ENCODE measurements at regions not wholly inside any gene's neighbourhood (a gene's known extent, or its start where the extent isn't known, plus 50 kb on each side); places are given as distances from the start of the nearest gene placed in this dataset.

DNA sequence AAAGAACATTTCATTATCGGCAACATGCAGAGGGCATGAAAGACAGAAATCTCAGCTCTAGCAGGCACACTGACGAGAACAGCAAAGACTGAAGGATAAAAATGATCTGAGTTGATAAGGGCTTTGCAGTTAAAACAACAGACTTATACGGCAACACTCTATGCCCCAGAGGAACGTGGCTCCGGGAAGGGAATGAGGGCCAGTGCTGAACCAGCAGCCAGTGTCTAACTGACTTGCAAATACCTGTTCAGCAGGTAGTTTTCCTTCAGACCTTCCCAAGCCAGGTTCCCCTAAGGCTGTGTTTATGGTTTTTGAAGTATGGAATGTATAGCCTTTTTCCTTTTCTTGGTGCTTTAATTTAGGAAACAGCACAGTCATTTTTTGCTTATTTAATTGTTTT, 121.3 kb upstream of the CDH18 start:
- H3K27me3 ChIP-seq, result no peaks in the 10 kb centered on the region
- no peaks in the 10 kb centered on the region for H3K4me1 ChIP-seq
- no peak for DNase-seq
- no peak overlapping the region for H3K27ac ChIP-seq
- H3K36me3 ChIP-seq, result no peaks in the 10 kb centered on the region
- no peak overlapping the region for H3K4me3 ChIP-seq
- H3K9me3 ChIP-seq (replicated peaks), result no peaks in the 10 kb centered on the region

DNA sequence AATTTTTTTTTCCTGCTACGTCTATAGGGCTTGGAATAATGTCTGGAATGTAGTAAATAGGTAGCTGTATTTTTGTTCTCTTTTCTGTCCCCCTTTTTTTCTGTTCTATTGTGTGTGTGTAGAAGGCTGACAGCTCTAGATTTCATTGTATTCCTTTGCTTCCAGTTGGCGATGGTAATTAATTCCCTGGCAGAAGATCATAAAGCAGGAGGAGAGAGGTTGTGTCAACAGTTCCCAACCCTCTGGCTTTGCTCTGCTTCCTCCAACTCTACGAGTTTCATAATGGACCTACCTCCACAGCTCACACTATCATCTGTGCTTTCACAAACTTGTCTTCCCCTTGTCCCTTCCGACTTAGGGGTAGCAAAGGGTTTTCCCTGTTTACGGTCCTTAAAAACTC, 117.9 kb upstream of the CDH18 start:
- H3K9me3 ChIP-seq (replicated peaks), result no peaks in the 10 kb centered on the region
- H3K36me3 ChIP-seq, result no peaks in the 10 kb centered on the region
- DNase-seq, result no peak
- no peak overlapping the region for H3K27ac ChIP-seq
- no peaks in the 10 kb centered on the region for H3K27me3 ChIP-seq
- H3K4me3 ChIP-seq, result no peak overlapping the region
- H3K4me1 ChIP-seq, result no peaks in the 10 kb centered on the region

DNA sequence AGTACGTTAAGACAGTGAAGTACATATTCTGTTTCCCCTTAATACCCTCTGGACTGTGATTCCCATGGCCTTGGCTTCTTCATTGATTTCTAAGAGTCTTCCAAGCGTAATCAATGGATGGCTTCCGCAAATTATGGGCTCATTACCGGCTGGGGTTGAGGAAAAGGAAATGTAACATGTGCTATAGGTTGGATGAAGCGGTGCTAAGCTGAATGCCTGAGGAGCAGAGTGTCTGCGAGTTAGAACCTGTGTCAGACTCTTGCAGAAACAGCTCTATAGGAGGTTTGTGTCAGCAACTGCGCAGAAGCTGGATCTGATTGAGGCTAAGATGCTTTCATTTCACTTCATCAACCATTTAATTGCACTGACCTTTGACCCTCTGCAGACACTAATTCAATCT, 114.3 kb upstream of the CDH18 start:
- no peak for DNase-seq
- Histone ChIP-seq H3K36me3 (no peaks in the 10 kb centered on the region), H3K9me3 (replicated peaks) (no peaks in the 10 kb centered on the region), H3K4me1 (no peaks in the 10 kb centered on the region), H3K4me3 (no peak overlapping the region), H3K27me3 (no peaks in the 10 kb centered on the region), H3K27ac (no peak overlapping the region)

DNA sequence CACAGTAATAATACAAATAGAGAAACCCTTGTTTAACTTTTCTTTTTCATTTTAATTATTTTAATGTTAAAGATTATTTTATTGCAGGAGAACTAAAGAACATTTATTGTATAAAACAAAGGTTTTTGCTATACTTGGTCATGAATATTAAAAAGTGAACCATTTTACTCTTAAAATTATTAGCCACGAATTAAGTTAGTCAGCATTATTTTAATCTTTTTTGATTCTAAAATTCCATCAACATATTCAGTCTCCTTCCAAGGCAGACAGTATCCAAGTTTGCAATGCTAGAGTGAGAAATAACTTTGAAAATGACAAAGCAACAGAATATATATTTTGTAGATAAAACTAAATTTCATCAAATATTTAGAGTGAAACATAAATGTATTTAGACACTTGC, 110.7 kb upstream of the CDH18 start:
- H3K36me3 ChIP-seq, result no peaks in the 10 kb centered on the region
- H3K9me3 ChIP-seq (replicated peaks), result no peaks in the 10 kb centered on the region
- H3K4me3 ChIP-seq, result no peak overlapping the region
- no peaks in the 10 kb centered on the region for H3K4me1 ChIP-seq
- no peaks in the 10 kb centered on the region for H3K27me3 ChIP-seq
- no peak for DNase-seq
- no peak overlapping the region for H3K27ac ChIP-seq

DNA sequence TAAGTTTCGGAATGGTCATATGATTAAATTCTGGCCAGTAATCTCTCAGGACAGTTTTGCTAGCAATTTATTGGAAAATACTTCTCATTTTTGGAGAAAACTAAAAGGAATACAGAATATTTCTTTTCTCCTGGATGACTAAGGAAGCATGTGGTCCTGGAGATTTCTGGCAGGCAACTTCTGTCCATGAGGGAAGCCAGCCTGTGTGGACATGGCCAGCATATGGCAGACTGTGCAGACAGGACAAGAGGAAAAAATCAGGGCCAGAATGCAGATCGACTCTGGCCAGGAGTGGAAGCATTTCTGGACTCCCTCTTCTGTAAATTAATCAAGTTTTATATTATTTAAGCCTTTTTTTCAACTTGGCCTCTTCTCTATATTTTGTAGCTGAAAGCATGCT, 100.4 kb upstream of the CDH18 start:
- no peak for DNase-seq
- no peaks in the 10 kb centered on the region for H3K9me3 ChIP-seq (replicated peaks)
- H3K4me3 ChIP-seq, result no peak overlapping the region
- H3K4me1 ChIP-seq, result no peaks in the 10 kb centered on the region
- no peaks in the 10 kb centered on the region for H3K27me3 ChIP-seq
- no peak overlapping the region for H3K27ac ChIP-seq
- H3K36me3 ChIP-seq, result no peaks in the 10 kb centered on the region

- DNase-seq, result no peak
- no peak overlapping the region for H3K27ac ChIP-seq
- H3K4me1 ChIP-seq, result no peaks in the 10 kb centered on the region
- H3K27me3 ChIP-seq, result no peaks in the 10 kb centered on the region
- H3K4me3 ChIP-seq, result no peak overlapping the region
- no peaks in the 10 kb centered on the region for H3K36me3 ChIP-seq
- H3K9me3 ChIP-seq (replicated peaks), result no peaks in the 10 kb centered on the region
Measured at GRCh38 chr5:20087299-20087698, 99.3 kb upstream of the CDH18 start.

DNA sequence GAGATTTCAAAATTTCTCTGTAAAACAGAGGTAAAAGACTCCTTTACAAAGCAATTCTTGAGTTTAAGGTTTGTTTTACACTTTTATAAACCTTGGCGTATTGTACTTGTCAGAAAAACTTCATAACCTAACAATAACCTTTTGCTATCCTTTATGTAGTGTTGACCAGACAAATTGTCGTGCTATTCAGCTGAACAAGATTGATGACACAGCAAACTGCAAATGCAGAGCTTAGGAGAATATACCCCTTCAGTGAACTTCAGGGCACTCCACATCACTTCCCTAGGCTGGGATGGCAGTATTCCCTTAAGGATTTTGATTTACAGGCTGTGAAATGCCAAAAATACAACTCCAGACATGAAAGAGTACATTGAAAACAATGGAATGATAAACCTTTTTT, 89.2 kb upstream of the CDH18 start:
- H3K4me3 ChIP-seq, result no peak overlapping the region

DNA sequence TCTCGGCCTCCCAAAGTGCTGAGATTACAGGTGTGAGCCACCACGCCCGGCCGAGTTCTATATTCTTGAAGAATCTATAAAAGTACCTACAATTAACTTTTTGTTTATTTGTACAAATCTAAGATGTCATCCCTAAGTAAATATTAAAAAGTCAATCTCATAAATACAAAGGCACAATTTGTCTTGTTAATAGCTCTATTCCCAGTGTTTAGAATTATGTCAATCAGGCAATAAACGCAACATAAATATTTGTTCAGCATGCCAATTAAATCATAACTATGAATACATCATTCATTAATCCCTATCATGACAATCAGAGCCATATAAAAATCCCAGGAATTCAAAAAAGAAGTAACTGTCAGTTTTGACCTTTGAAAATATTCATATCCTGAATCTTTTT, 68.9 kb upstream of the CDH18 start:
- DNase-seq, result no peak
- Histone ChIP-seq H3K27me3 (no peaks in the 10 kb centered on the region), H3K27ac (no peak overlapping the region)

More for the DNA sequence above, 89.2 kb upstream of the CDH18 start:
- H3K9me3 ChIP-seq (replicated peaks), result no peaks in the 10 kb centered on the region
- no peaks in the 10 kb centered on the region for H3K4me1 ChIP-seq
- DNase-seq, result no peak
- no peak overlapping the region for H3K27ac ChIP-seq
- no peaks in the 10 kb centered on the region for H3K36me3 ChIP-seq
- no peaks in the 10 kb centered on the region for H3K27me3 ChIP-seq

DNA sequence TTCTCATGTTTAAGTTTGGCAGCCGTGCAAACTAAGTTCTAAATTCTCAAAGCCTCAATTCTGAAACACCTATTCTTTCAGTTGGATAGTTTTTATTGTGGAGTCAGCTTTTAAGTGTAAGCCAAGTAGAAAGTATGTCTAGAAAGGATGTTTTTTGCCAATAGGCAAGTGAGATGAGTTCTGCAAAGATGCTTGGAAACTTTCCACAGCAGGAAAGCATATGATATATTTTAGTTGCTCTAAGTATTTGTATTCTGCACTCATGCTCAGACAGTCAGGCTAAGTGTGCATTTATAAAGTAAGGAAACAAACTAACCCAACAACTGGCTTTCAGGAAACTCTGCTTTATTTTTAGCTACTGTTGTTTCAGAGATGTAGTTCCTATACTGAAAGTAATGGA, 67.3 kb upstream of the CDH18 start:
- no peaks in the 10 kb centered on the region for H3K4me1 ChIP-seq
- H3K27ac ChIP-seq, result no peak overlapping the region
- H3K9me3 ChIP-seq (replicated peaks), result no peaks in the 10 kb centered on the region
- no peaks in the 10 kb centered on the region for H3K27me3 ChIP-seq
- H3K4me3 ChIP-seq, result no peak overlapping the region
- H3K36me3 ChIP-seq, result no peaks in the 10 kb centered on the region
- no peak for DNase-seq

More for the DNA sequence above, 68.9 kb upstream of the CDH18 start:
- H3K9me3 ChIP-seq (replicated peaks), result no peaks in the 10 kb centered on the region
- no peaks in the 10 kb centered on the region for H3K4me1 ChIP-seq
- H3K36me3 ChIP-seq, result no peaks in the 10 kb centered on the region
- no peak overlapping the region for H3K4me3 ChIP-seq

- H3K4me3 ChIP-seq, result no peak overlapping the region
- H3K27me3 ChIP-seq, result no peaks in the 10 kb centered on the region
- H3K9me3 ChIP-seq (replicated peaks), result no peaks in the 10 kb centered on the region
- H3K4me1 ChIP-seq, result no peaks in the 10 kb centered on the region
- DNase-seq, result no peak
- H3K36me3 ChIP-seq, result no peaks in the 10 kb centered on the region
- H3K27ac ChIP-seq, result no peak overlapping the region
Measured at GRCh38 chr5:20050262-20050661, 62.3 kb upstream of the CDH18 start.

DNA sequence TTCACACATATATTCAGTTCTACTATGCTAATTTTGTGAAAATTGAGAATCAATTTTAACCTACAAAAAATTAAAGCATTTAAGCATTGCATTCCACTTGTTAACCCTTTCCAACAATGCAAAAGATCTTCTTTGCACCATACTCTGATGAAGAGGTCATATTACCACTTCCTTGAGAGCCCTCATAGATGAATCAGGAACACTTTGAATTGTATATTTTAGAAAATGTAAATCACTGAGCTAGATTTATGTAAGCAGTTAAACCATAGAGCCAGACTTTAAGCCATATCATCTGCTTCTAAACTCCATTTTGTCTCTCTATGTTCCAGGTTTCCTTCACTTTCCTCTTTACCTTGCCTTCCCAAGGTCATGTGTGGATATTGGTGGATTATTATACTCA, 56.5 kb upstream of the CDH18 start:
- H3K4me3 ChIP-seq, result no peak overlapping the region
- H3K36me3 ChIP-seq, result no peaks in the 10 kb centered on the region
- no peak for DNase-seq
- H3K9me3 ChIP-seq (replicated peaks), result no peaks in the 10 kb centered on the region
- H3K4me1 ChIP-seq, result no peaks in the 10 kb centered on the region
- no peak overlapping the region for H3K27ac ChIP-seq
- no peaks in the 10 kb centered on the region for H3K27me3 ChIP-seq

DNA sequence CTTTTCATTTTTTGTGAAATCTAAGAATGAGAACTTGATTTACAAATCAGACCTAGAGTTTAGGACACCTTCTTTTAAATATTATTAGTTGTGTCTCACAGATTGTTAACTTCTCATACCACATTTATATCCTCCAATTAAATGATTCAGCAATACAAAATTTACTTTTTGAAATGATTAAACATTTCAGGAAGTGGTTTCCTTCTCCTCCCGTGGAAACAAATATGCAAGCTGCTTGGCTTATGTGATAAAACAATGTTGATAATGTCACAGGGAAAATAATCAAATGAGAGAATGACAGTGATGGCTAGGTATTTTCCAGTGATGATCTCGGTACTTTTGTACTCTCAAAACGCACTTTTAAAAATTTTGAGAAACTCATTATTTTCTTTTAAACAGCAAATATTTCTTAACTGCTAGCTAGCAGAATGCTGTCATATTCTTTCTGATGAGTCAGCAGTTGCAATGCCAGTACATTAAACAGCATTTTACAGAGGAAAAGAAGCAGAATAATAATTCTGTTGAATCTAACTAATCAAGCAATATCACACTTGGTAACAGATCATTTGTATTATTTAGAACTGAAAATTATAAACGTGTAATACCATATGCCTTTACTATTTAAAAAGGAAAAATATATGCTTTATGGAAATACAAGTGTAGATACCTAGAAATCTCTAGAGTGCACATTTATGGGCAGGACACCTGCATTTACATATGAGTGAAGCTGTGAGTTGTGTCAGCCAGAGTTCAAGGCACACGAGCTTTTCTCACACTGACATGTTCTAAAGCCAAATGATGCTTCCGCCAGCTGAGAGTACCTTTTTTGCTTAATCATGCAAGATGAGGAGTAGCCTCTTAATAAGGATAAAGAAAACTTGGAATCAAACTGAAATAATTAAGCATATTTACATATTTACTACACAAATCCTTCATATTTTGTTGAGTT, 53.6 kb upstream of the CDH18 start:
- H3K9me3 ChIP-seq (replicated peaks), result no peaks in the 10 kb centered on the region

DNA sequence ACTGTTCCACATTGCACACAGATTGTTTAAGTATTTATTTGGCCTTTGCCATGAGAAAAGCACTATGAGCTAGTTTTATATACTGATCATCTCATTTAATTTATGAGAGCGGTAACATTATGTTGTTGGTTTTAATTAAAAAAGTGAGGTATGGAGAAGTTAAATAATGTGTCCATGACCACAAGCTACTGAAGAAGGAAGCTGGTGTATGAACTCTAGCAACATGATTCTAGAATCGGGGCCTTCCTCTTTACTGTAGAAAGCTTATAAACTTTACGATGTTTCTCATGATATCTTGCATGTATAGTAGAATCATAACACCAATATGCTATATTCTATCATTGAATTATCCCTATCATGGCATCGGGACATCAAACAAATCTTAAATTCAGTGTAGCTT, 52.9 kb upstream of the CDH18 start:
- no peaks in the 10 kb centered on the region for H3K4me1 ChIP-seq
- no peaks in the 10 kb centered on the region for H3K36me3 ChIP-seq
- no peak overlapping the region for H3K27ac ChIP-seq
- no peaks in the 10 kb centered on the region for H3K27me3 ChIP-seq
- no peak overlapping the region for H3K4me3 ChIP-seq
- no peaks in the 10 kb centered on the region for H3K9me3 ChIP-seq (replicated peaks)
- no peak for DNase-seq

More for the DNA sequence above, 53.6 kb upstream of the CDH18 start:
- H3K27me3 ChIP-seq, result no peaks in the 10 kb centered on the region
- H3K4me1 ChIP-seq, result no peaks in the 10 kb centered on the region
- no peak for DNase-seq
- no peak overlapping the region for H3K27ac ChIP-seq
- H3K36me3 ChIP-seq, result no peaks in the 10 kb centered on the region
- H3K4me3 ChIP-seq, result no peak overlapping the region

Data from SJCRH30 (cell line).